ENCODE measurements at regions not wholly inside any gene's neighbourhood (a gene's known extent, or its start where the extent isn't known, plus 50 kb on each side); places are given as distances from the start of the nearest gene placed in this dataset.

DNA sequence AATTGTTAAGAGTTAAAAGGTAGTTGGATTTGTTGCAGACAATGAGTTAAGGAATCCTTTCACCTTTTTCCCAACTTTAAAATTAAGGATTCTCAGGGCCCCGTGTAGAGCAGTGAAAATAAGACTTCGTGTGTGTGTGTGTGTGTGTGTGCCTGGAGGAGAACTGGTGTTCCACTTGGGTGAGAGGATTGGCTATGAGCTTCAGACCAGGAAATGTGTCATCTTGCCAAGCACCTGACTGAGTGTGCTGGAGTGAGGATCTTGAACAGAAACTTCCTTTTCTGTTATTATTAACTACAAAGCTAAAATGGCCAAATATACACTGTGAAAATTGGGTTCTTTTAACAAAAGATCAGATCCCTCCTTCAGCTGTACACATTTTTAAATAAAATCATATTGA lies 113.1 kb upstream of the VCX2 start:
- H3K4me3 ChIP-seq (ENCODE audit: low read depth, low read length), result no peak overlapping the region
- TF ChIP-seq, protein P1, sequence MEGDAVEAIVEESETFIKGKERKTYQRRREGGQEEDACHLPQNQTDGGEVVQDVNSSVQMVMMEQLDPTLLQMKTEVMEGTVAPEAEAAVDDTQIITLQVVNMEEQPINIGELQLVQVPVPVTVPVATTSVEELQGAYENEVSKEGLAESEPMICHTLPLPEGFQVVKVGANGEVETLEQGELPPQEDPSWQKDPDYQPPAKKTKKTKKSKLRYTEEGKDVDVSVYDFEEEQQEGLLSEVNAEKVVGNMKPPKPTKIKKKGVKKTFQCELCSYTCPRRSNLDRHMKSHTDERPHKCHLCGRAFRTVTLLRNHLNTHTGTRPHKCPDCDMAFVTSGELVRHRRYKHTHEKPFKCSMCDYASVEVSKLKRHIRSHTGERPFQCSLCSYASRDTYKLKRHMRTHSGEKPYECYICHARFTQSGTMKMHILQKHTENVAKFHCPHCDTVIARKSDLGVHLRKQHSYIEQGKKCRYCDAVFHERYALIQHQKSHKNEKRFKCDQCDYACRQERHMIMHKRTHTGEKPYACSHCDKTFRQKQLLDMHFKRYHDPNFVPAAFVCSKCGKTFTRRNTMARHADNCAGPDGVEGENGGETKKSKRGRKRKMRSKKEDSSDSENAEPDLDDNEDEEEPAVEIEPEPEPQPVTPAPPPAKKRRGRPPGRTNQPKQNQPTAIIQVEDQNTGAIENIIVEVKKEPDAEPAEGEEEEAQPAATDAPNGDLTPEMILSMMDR (IDR thresholded peaks at IDR 0.05; ENCODE audit: control insufficient read depth, extremely low read depth, insufficient read depth), result no peak
- DNase-seq (ENCODE audit: low read depth), result no peak

DNA sequence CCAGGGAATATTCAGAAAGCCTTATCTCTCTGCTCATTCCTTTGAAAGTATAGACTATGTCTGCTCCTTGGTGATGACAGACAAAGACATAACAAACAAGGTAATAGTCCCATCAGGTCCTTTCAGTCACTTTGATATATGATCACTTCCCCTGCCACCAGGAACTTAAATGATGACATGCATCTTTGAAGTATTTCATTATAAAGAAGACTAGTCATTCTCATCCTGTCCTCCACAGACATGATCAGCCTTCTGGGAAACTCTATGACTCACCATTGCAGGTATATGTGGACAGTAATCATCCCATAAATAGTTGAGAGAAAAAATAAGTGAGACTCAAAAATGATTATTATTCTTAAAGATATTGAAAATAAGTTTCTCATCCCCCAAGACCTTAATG lies 117.5 kb upstream of the VCX2 start:
- TF ChIP-seq, protein P1 (IDR thresholded peaks at IDR 0.05; ENCODE audit: control insufficient read depth, extremely low read depth, insufficient read depth), result no peak
- no peak for DNase-seq (ENCODE audit: low read depth)
- no peak overlapping the region for H3K4me3 ChIP-seq (ENCODE audit: low read depth, low read length)

DNA sequence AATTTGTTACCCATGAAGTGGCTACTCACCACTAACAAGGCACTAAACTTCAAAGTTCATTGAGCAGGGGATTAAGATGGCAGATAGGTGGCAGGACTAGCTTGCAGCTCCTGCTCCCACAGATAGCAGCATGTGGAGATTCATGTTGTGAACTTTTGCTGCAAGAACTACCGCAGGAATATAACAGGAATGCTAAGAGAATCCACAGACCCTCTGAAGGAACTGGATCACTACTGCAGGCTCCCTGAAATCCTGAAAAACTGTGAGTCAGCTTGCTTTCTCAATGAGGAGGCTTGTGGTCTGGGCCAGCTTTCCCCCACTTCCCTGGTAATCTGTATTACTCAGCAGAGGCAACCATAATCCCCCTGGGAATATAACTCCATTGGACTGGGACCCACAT lies 118.5 kb upstream of the VCX2 start:
- no peak for DNase-seq (ENCODE audit: low read depth)
- no peak overlapping the region for H3K4me3 ChIP-seq (ENCODE audit: low read depth, low read length)
- TF ChIP-seq, protein P1 (IDR thresholded peaks at IDR 0.05; ENCODE audit: control insufficient read depth, extremely low read depth, insufficient read depth), result no peak

DNA sequence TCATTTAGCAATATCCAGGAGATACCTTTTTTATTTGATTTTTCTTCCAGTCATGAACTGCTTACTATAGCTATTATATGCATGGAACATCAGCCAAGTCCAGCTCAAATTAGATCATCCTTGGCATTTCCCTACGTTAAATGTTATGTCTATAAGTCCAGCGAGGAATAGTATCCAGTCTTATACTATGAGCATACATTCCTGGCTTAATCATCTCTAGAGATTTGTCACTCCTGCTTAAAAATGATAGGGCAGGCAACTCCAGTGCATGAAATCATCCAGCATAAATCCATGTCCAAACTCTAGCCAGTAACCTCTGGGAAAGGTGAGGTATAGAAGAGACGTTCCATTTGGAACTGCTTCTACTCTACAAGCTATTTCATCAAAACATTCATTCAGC lies 126.7 kb upstream of the VCX2 start:
- TF ChIP-seq, protein P1 (IDR thresholded peaks at IDR 0.05; ENCODE audit: control insufficient read depth, extremely low read depth, insufficient read depth), result no peak
- H3K4me3 ChIP-seq (ENCODE audit: low read depth, low read length), result no peak overlapping the region
- no peak for DNase-seq (ENCODE audit: low read depth)

DNA sequence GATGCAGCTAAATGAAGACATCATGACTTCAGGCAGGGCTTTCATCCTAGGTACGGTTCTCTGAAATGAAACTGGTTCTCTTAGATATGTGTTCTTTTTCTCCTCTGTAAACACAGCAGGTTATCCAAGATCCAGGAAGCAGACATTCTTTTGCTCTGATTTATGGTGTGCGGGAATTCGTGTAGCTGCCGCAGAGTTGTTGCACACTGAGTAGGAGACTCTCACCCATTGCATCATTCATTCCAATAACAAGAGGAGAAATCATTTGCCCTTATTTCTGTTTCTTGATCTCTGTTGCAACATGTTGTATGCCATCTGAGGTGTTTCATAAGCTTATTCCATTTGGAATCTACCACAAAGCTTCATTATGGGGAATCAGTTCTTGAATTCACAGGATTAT lies 133.6 kb upstream of the VCX2 start:
- TF ChIP-seq, protein P1 (IDR thresholded peaks at IDR 0.05; ENCODE audit: control insufficient read depth, extremely low read depth, insufficient read depth), result no peak
- no peak for DNase-seq (ENCODE audit: low read depth)
- H3K4me3 ChIP-seq (ENCODE audit: low read depth, low read length), result no peak overlapping the region

DNA sequence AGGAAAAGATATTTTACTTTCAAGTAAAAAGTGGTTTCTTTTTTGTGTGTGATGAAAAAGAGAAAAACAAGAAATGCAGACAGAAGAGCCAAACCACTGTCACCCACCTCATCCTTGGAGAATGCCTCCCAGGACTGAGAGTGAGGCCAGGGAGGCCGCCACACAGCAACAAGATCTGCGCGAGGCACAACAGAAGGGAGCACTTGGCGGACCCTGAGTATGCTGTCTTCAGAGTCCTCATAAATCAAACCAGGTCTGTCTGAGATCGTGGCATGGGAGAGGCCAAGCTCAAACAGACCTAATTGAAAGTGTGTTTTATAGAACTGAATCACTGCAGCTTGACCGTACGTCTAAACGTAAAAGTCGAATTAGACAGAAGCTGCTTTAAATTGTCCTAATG lies 134.3 kb upstream of the VCX2 start:
- no peak for DNase-seq (ENCODE audit: low read depth)
- TF ChIP-seq, protein P1 (IDR thresholded peaks at IDR 0.05; ENCODE audit: control insufficient read depth, extremely low read depth, insufficient read depth), result no peak
- no peak overlapping the region for H3K4me3 ChIP-seq (ENCODE audit: low read depth, low read length)

DNA sequence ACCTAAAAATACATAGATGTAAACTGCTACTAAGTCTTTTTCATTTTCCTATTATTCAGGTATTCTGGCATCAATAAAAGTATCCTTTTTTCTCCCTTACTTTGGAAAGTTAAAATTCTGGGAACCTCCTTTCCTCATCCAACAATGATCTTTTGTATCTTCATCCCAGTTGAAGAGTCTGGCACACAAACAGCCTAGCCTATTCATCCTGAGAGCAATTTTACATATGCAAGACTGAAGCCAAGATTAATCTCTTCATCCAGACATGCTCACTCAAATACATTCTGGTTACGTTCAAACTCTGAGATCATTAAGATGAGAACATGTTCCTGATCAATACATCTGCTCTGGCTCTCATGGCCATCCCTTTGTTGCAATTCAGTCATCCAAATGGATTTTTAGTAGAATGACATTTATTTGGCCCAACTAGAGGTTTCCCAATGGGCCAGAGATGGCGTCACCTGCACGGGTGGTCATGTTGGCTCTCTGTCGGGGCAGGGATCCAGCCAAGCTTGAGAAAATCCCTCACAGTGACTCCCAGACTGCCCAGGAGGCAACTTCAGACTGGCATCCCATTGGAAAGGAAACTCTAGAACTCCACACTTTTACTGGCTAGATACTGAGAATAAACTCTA lies 135.3 kb upstream of the VCX2 start:
- DNase-seq (ENCODE audit: low read depth), result no peak
- TF ChIP-seq, protein P1 (IDR thresholded peaks at IDR 0.05; ENCODE audit: control insufficient read depth, extremely low read depth, insufficient read depth), result no peak
- no peak overlapping the region for H3K4me3 ChIP-seq (ENCODE audit: low read depth, low read length)

Measured in LNCaP clone FGC (cell line).